Ascending aorta (tissue), 2 donors: ENCODE measurements at regions not wholly inside any gene's neighbourhood (a gene's known extent, or its start where the extent isn't known, plus 50 kb on each side); places are given as distances from the start of the nearest gene placed in this dataset.

Source experiments
- DNase-seq, 2 donors: peaks; one replicate each; pipeline ENCODE4 v3.0.0-alpha.2; 2019; ENCODE audit warnings: low spot score in 2 of 2
- H3K27ac ChIP-seq, 2 donors: fragments of 200-600 bp; sonication (generic); one replicate each; pipeline ENCODE4 v1.5.1; 2016 to 2017; ENCODE audit warnings: mild to moderate bottlenecking in 1 of 2
- H3K27me3 ChIP-seq: fragments of 200-600 bp; sonication (generic); one replicate; pipeline ENCODE4 v1.5.1; 2017
- H3K36me3 ChIP-seq, 2 donors: fragments of 200-600 bp; sonication (generic); one replicate each; pipeline ENCODE4 v1.5.1; 2016
- H3K4me1 ChIP-seq, 2 donors: fragments of 200-600 bp; sonication (generic); one replicate each; pipeline ENCODE4 v1.5.1; 2016 to 2017; ENCODE audit warnings: mild to moderate bottlenecking in 1 of 2
- H3K4me3 ChIP-seq, 2 donors: fragments of 200-600 bp; sonication (generic); one replicate each; pipeline ENCODE4 v1.5.1; 2016 to 2017; ENCODE audit warnings: mild to moderate bottlenecking in 1 of 2
- H3K9me3 ChIP-seq, 2 donors: fragments of 200-600 bp; sonication (generic); one replicate each; pipeline ENCODE4 v1.5.1; 2016
- CTCF ChIP-seq, 3 experiments: fragments of 200-600 bp in 2 of 3; fragments of 450-650 bp in 1 of 3; sonication (generic) in 2 of 3; IDR thresholded peaks; one replicate each; pipeline ENCODE4 v1.5.1; 2016 to 2019; ENCODE audit warnings: antibody characterized with exemption in 3 of 3, mild to moderate bottlenecking in 1 of 3, moderate library complexity in 1 of 3
- intact Hi-C: fragments of 100-400 bp; cut with DNase I; formaldehyde crosslinking; loops from one replicate; pipeline ENCODE4 v1.15.1; 2023

GRCh38 chr1:188891958-188892357, 1585.7 kb downstream of the BRINP3 start:
- DNase-seq: no peak
- no peak overlapping the region for H3K4me3 ChIP-seq
- H3K4me1 ChIP-seq: no peaks in the 10 kb centered on the region
- no peak for TF ChIP-seq CTCF (IDR thresholded peaks at IDR 0.05)
- H3K9me3 ChIP-seq: no peaks in the 10 kb centered on the region
- H3K27ac ChIP-seq: no peak overlapping the region
- no peaks in the 10 kb centered on the region for H3K27me3 ChIP-seq
- intact Hi-C loops: no loop called here
- no peaks in the 10 kb centered on the region for H3K36me3 ChIP-seq

GRCh38 chr1:188895611-188896010, 1582.1 kb downstream of the BRINP3 start:
- Histone ChIP-seq H3K9me3 (no peaks in the 10 kb centered on the region), H3K4me3 (no peak overlapping the region), H3K27me3 (no peaks in the 10 kb centered on the region), H3K4me1 (no peaks in the 10 kb centered on the region), H3K27ac (no peak overlapping the region), H3K36me3 (no peaks in the 10 kb centered on the region)
- TF ChIP-seq CTCF (IDR thresholded peaks at IDR 0.05): no peak
- no peak for DNase-seq
- intact Hi-C loops: no loop called here

GRCh38 chr1:188903241-188903640, 1574.4 kb downstream of the BRINP3 start:
- intact Hi-C loops: no loop called here
- H3K9me3 ChIP-seq: no peaks in the 10 kb centered on the region
- H3K36me3 ChIP-seq: no peaks in the 10 kb centered on the region
- no peak for TF ChIP-seq CTCF (IDR thresholded peaks at IDR 0.05)
- no peaks in the 10 kb centered on the region for H3K4me1 ChIP-seq
- H3K4me3 ChIP-seq: no peak overlapping the region
- H3K27ac ChIP-seq: no peak overlapping the region
- no peaks in the 10 kb centered on the region for H3K27me3 ChIP-seq
- no peak for DNase-seq

- H3K27me3 ChIP-seq: no peaks in the 10 kb centered on the region
- no peak for DNase-seq
- no peaks in the 10 kb centered on the region for H3K4me1 ChIP-seq
- TF ChIP-seq CTCF (IDR thresholded peaks at IDR 0.05): no peak
- no peak overlapping the region for H3K27ac ChIP-seq
- H3K9me3 ChIP-seq: no peaks in the 10 kb centered on the region
- H3K36me3 ChIP-seq: no peaks in the 10 kb centered on the region
- H3K4me3 ChIP-seq: no peak overlapping the region
- intact Hi-C loops: no loop called here
Measured at GRCh38 chr1:188904201-188904600, 1573.5 kb downstream of the BRINP3 start.

GRCh38 chr1:188906921-188907641, 1570.6 kb downstream of the BRINP3 start:
- Histone ChIP-seq H3K27me3 (no peaks in the 10 kb centered on the region), H3K9me3 (no peaks in the 10 kb centered on the region), H3K36me3 (no peaks in the 10 kb centered on the region), H3K27ac (no peak overlapping the region), H3K4me1 (no peaks in the 10 kb centered on the region), H3K4me3 (no peak overlapping the region)
- intact Hi-C loops: no loop called here
- DNase-seq: no peak
- TF ChIP-seq CTCF (IDR thresholded peaks at IDR 0.05): no peak

- Histone ChIP-seq H3K9me3 (no peaks in the 10 kb centered on the region), H3K36me3 (no peaks in the 10 kb centered on the region), H3K4me3 (no peak overlapping the region), H3K27ac (no peak overlapping the region), H3K27me3 (no peaks in the 10 kb centered on the region), H3K4me1 (no peaks in the 10 kb centered on the region)
- no peak for TF ChIP-seq CTCF (IDR thresholded peaks at IDR 0.05)
- intact Hi-C loops: no loop called here
- no peak for DNase-seq
Measured at GRCh38 chr1:188930382-188930781, 1547.3 kb downstream of the BRINP3 start.
